Liver (tissue), 8 donors: ENCODE measurements at regions not wholly inside any gene's neighbourhood (a gene's known extent, or its start where the extent isn't known, plus 50 kb on each side); places are given as distances from the start of the nearest gene placed in this dataset.

ENCODE experiments used
- DNase-seq: peaks from one replicate; pipeline ENCODE4 v3.0.0-alpha.2; 2017; ENCODE audit warnings: low spot score
- H3K27ac ChIP-seq, 2 donors: one replicate each; pipeline ENCODE4 v1.7.0; 2013; ENCODE audit warnings: inconsistent platforms in 2 of 2, low read length in 2 of 2, control low read depth in 1 of 2, low read depth in 1 of 2, mild to moderate bottlenecking in 1 of 2
- H3K27me3 ChIP-seq, 4 donors: one replicate each; pipeline versions ENCODE4 v1.6.1 to v1.7.0; 2013; ENCODE audit warnings: low read length in 3 of 4, inconsistent platforms in 1 of 4, mild to moderate bottlenecking in 1 of 4, moderate library complexity in 1 of 4; ENCODE audit not compliant: control insufficient read depth in 4 of 4, insufficient read depth in 4 of 4
- H3K36me3 ChIP-seq, 4 donors: one replicate each; pipeline versions ENCODE4 v1.6.1 to v1.7.0; 2013; ENCODE audit warnings: low read length in 3 of 4, mild to moderate bottlenecking in 3 of 4, low read depth in 1 of 4, moderate library complexity in 1 of 4; ENCODE audit not compliant: control insufficient read depth in 4 of 4, insufficient read depth in 3 of 4
- H3K4me1 ChIP-seq, 4 donors: one replicate each; pipeline versions ENCODE4 v1.6.1 to v1.7.0; 2013; ENCODE audit warnings: low read length in 3 of 4, mild to moderate bottlenecking in 3 of 4, moderate library complexity in 1 of 4; ENCODE audit not compliant: control insufficient read depth in 4 of 4, insufficient read depth in 4 of 4
- H3K4me3 ChIP-seq, 3 donors: one replicate each; pipeline versions ENCODE4 v1.6.1 to v1.7.0; 2013; ENCODE audit warnings: low read length in 3 of 3, control low read depth in 1 of 3, low read depth in 1 of 3, mild to moderate bottlenecking in 1 of 3
- H3K9ac ChIP-seq, 2 donors: one replicate each; pipeline ENCODE4 v1.7.0; 2013; ENCODE audit warnings: low read length in 2 of 2, mild to moderate bottlenecking in 2 of 2, moderate library complexity in 2 of 2, control low read depth in 1 of 2, low read depth in 1 of 2
- H3K9me3 ChIP-seq, 4 donors: one replicate each; pipeline versions ENCODE4 v1.6.1 to v1.7.0; 2013; ENCODE audit warnings: low read length in 3 of 4; ENCODE audit not compliant: control insufficient read depth in 4 of 4
- CTCF ChIP-seq: fragments of 150-350 bp; IDR thresholded peaks from 2 replicates; pipeline ENCODE4 v1.5.1; 2017; ENCODE audit warnings: improper control_type of control experiment, low read depth, low read length; ENCODE audit not compliant: missing input control
- JUND ChIP-seq, 2 donors: IDR thresholded peaks; 2 replicates each; pipeline ENCODE4 v1.6.1; 2016; ENCODE audit warnings: antibody characterized with exemption in 2 of 2
- MAX ChIP-seq: IDR thresholded peaks from 2 replicates; pipeline ENCODE4 v1.6.1; 2016; ENCODE audit warnings: antibody characterized with exemption
- TAF1 ChIP-seq: conservative IDR thresholded peaks from 2 replicates; pipeline ENCODE4 v1.6.1; 2016; ENCODE audit warnings: antibody characterized with exemption, mild to moderate bottlenecking
- WGBS: extraction: QIAGEN DNeasy Blood & Tissue Kit; methylation state at CpG from one replicate; pipeline ENCODE4 v1.1.7; 2013; 5-methylcytosine and 5-hydroxymethylcytosine counted together
- TF ChIP-seq, protein P1 (sequence below): IDR thresholded peaks from 2 replicates; pipeline ENCODE4 v1.6.1; 2016; ENCODE audit warnings: antibody characterized with exemption, mild to moderate bottlenecking
- TF ChIP-seq, protein P2 (sequence below): IDR thresholded peaks from 2 replicates; pipeline ENCODE4 v1.6.1; 2016; ENCODE audit warnings: antibody characterized with exemption
- donor health status: healthy.
- donor health status: healthy.
- donor health status: healthy.
- donor health status: healthy.
- donor health status: healthy.

DNA sequence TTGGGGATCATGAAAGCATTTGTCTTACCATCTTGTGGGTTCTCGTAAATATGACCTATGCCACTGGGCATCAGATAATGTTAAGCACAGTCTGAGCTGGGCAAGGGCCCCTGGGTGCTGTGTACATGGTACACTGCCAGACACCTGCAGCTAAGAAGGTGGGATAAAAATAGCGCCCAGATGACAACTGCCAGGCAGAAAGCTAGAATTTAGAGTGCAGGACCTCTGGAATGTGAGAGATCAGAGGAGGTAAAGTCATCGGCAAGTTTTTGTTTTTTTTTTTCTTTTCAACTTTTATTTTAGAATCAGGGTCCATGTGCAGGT lies 53.8 kb upstream of the CYRIA start:
- 96% methylated on average over 3 of the region's 3 CpGs for WGBS
- Histone ChIP-seq H3K27me3 (peaks cover 0 to 11% (median 4%) of the 10 kb centered on the region in 4 donors), H3K36me3 (no peaks in the 10 kb centered on the region), H3K9ac (no peak overlapping the region), H3K4me3 (no peak overlapping the region), H3K27ac (no peak overlapping the region), H3K4me1 (peaks cover 0 to 2% (median 1%) of the 10 kb centered on the region in 4 donors), H3K9me3 (no peaks in the 10 kb centered on the region)
- DNase-seq = no peak
- TF ChIP-seq CTCF (no peak), TAF1 (no peak), JUND (IDR thresholded peaks at IDR 0.05) (no peak), MAX (no peak)
- TF ChIP-seq, protein P1, sequence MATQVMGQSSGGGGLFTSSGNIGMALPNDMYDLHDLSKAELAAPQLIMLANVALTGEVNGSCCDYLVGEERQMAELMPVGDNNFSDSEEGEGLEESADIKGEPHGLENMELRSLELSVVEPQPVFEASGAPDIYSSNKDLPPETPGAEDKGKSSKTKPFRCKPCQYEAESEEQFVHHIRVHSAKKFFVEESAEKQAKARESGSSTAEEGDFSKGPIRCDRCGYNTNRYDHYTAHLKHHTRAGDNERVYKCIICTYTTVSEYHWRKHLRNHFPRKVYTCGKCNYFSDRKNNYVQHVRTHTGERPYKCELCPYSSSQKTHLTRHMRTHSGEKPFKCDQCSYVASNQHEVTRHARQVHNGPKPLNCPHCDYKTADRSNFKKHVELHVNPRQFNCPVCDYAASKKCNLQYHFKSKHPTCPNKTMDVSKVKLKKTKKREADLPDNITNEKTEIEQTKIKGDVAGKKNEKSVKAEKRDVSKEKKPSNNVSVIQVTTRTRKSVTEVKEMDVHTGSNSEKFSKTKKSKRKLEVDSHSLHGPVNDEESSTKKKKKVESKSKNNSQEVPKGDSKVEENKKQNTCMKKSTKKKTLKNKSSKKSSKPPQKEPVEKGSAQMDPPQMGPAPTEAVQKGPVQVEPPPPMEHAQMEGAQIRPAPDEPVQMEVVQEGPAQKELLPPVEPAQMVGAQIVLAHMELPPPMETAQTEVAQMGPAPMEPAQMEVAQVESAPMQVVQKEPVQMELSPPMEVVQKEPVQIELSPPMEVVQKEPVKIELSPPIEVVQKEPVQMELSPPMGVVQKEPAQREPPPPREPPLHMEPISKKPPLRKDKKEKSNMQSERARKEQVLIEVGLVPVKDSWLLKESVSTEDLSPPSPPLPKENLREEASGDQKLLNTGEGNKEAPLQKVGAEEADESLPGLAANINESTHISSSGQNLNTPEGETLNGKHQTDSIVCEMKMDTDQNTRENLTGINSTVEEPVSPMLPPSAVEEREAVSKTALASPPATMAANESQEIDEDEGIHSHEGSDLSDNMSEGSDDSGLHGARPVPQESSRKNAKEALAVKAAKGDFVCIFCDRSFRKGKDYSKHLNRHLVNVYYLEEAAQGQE = no peak
- TF ChIP-seq, protein P2, sequence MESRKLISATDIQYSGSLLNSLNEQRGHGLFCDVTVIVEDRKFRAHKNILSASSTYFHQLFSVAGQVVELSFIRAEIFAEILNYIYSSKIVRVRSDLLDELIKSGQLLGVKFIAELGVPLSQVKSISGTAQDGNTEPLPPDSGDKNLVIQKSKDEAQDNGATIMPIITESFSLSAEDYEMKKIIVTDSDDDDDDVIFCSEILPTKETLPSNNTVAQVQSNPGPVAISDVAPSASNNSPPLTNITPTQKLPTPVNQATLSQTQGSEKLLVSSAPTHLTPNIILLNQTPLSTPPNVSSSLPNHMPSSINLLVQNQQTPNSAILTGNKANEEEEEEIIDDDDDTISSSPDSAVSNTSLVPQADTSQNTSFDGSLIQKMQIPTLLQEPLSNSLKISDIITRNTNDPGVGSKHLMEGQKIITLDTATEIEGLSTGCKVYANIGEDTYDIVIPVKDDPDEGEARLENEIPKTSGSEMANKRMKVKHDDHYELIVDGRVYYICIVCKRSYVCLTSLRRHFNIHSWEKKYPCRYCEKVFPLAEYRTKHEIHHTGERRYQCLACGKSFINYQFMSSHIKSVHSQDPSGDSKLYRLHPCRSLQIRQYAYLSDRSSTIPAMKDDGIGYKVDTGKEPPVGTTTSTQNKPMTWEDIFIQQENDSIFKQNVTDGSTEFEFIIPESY = no peak

DNA sequence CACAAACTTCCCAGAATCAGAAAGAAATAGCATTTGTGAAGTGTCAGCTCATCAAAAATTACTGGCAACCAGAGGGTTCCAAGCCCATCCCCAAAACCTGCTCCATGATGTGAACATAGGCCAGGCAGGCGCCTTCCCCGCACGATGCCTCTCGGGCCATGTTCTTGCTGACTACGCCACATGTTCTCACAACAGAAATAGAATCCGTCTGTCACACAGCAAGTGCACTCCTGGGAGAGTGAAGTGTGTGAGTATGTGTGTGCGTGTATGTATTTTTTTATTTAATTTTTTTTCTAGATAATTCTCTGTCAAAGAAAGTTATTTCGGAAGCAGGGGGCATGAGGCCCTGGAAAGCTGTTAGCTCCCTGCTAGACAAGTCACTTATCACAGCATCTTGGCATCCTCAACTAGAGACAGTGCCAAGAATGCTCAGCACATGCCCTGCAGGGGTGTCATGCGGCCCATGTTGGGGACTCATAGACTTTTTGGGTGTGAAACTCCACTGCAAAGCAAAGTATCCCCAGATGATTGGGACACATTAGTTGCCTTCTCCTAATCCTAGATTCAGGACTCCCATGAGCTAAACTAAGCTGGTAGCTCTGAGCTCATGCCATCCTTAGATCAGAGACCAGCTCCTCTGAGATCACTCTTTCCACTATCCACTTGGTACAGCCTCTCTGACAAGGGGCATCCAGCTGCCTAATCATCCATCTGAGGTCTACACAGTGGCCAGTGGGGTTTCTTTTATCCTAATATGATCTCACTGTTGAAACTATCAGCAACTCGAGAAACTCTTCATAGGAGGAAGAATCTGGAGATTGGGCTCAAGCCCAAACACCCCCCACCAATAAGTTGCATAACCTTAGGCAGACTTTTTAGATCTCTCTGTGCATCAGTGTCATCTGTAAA lies 53.2 kb upstream of the CYRIA start:
- H3K4me1 ChIP-seq = peaks cover 0 to 2% (median 1%) of the 10 kb centered on the region in 4 donors

More for the DNA sequence above, 53.2 kb upstream of the CYRIA start:
- H3K9me3 ChIP-seq = no peaks in the 10 kb centered on the region
- H3K4me3 ChIP-seq = no peak overlapping the region
- H3K36me3 ChIP-seq = no peaks in the 10 kb centered on the region
- no peak for DNase-seq
- H3K27me3 ChIP-seq = peaks cover 0 to 5% (median 2%) of the 10 kb centered on the region in 4 donors
- 90% methylated on average over 10 of the region's 10 CpGs for WGBS
- H3K9ac ChIP-seq = no peak overlapping the region
- TF ChIP-seq, protein P2 = no peak
- H3K27ac ChIP-seq = no peak overlapping the region
